H9 (cell line): ENCODE measurements at regions not wholly inside any gene's neighbourhood (a gene's known extent, or its start where the extent isn't known, plus 50 kb on each side); places are given as distances from the start of the nearest gene placed in this dataset.

Experiments used
- DNase-seq: peaks from one replicate; pipeline ENCODE4 v3.0.0-alpha.2; 2017
- H2AFZ ChIP-seq: one replicate; pipeline ENCODE4 v1.6.1; 2013; ENCODE audit warnings: mild to moderate bottlenecking, low read length, control low read depth, moderate library complexity
- H2AK5ac ChIP-seq: 2 replicates; pipeline ENCODE4 v1.6.1; 2013; ENCODE audit warnings: low read length, control low read depth, mixed read lengths; ENCODE audit not compliant: insufficient read length
- H2BK120ac ChIP-seq: one replicate; pipeline ENCODE4 v1.6.1; 2013; ENCODE audit warnings: low read depth, mild to moderate bottlenecking, low read length, control low read depth, inconsistent platforms; ENCODE audit not compliant: poor library complexity, severe bottlenecking
- H2BK12ac ChIP-seq: 2 replicates; pipeline ENCODE4 v1.6.1; 2013; ENCODE audit warnings: low read length, control low read depth, mixed read lengths, low read depth; ENCODE audit not compliant: insufficient read length
- H2BK15ac ChIP-seq: 2 replicates; pipeline ENCODE4 v1.6.1; 2013; ENCODE audit warnings: low read depth, low read length, control low read depth
- H2BK20ac ChIP-seq: one replicate; pipeline ENCODE4 v1.6.1; 2013; ENCODE audit warnings: low read depth, mild to moderate bottlenecking, low read length, control low read depth, inconsistent platforms; ENCODE audit not compliant: poor library complexity, severe bottlenecking
- H2BK5ac ChIP-seq: 2 replicates; pipeline ENCODE4 v1.6.1; 2013; ENCODE audit warnings: low read length, control low read depth, mixed read lengths; ENCODE audit not compliant: insufficient read length
- H3K14ac ChIP-seq: 2 replicates; pipeline ENCODE4 v1.6.1; 2013; ENCODE audit warnings: low read length, control low read depth; ENCODE audit not compliant: insufficient read depth
- H3K18ac ChIP-seq: 2 replicates; pipeline ENCODE4 v1.6.1; 2013; ENCODE audit warnings: low read depth, mild to moderate bottlenecking, mixed read lengths, low read length, control low read depth; ENCODE audit not compliant: insufficient read length
- H3K23ac ChIP-seq: 2 replicates; pipeline ENCODE4 v1.6.1; 2013; ENCODE audit warnings: low read length, control low read depth, mixed read lengths, low read depth; ENCODE audit not compliant: insufficient read length
- H3K23me2 ChIP-seq: 2 replicates; pipeline ENCODE4 v1.6.1; 2013; ENCODE audit warnings: low read depth, mild to moderate bottlenecking, mixed read lengths, low read length, control low read depth; ENCODE audit not compliant: insufficient read length, poor library complexity, severe bottlenecking
- H3K27ac ChIP-seq: 2 replicates; pipeline ENCODE4 v1.5.1; 2013; ENCODE audit warnings: low read length, control low read depth, mixed read lengths, low read depth; ENCODE audit not compliant: insufficient read length
- H3K27me3 ChIP-seq: 2 replicates; pipeline ENCODE4 v1.6.1; 2013; ENCODE audit warnings: low read length, control low read depth, inconsistent platforms; ENCODE audit not compliant: insufficient read depth
- H3K4ac ChIP-seq: 2 replicates; pipeline ENCODE4 v1.6.1; 2013; ENCODE audit warnings: low read depth, mild to moderate bottlenecking, control low read depth, inconsistent platforms, low read length, moderate library complexity
- H3K4me1 ChIP-seq: 2 replicates; pipeline ENCODE4 v1.6.1; 2013; ENCODE audit warnings: low read length, control low read depth, inconsistent platforms; ENCODE audit not compliant: insufficient read depth
- H3K4me2 ChIP-seq: 2 replicates; pipeline ENCODE4 v1.6.1; 2013; ENCODE audit warnings: low read length, control low read depth, mixed read lengths; ENCODE audit not compliant: insufficient read length, insufficient read depth
- H3K56ac ChIP-seq: 2 replicates; pipeline ENCODE4 v1.6.1; 2013; ENCODE audit warnings: low read depth, mild to moderate bottlenecking, mixed read lengths, low read length, control low read depth; ENCODE audit not compliant: insufficient read length
- H3K79me1 ChIP-seq: 2 replicates; pipeline ENCODE4 v1.6.1; 2013; ENCODE audit warnings: low read depth, mild to moderate bottlenecking, moderate library complexity, low read length, control low read depth, inconsistent platforms; ENCODE audit not compliant: insufficient read depth, poor library complexity, severe bottlenecking
- H3K79me2 ChIP-seq: 2 replicates; pipeline ENCODE4 v1.6.1; 2013; ENCODE audit warnings: low read length, control low read depth, inconsistent platforms; ENCODE audit not compliant: insufficient read depth
- H3K9ac ChIP-seq: 2 replicates; pipeline ENCODE4 v1.6.1; 2013; ENCODE audit warnings: low read length, control low read depth, mixed read lengths; ENCODE audit not compliant: insufficient read length; ENCODE audit errors: extremely low read depth
- H3K9me3 ChIP-seq: one replicate; pipeline ENCODE4 v1.6.1; 2013; ENCODE audit warnings: low read depth, low read length, inconsistent platforms; ENCODE audit not compliant: control insufficient read depth
- H3T11ph ChIP-seq: one replicate; pipeline ENCODE4 v1.6.1; 2013; ENCODE audit warnings: mild to moderate bottlenecking, low read length, control low read depth, inconsistent platforms
- H4K20me1 ChIP-seq: one replicate; pipeline ENCODE4 v1.6.1; 2013; ENCODE audit not compliant: control insufficient read depth, insufficient read length, insufficient read depth
- H4K5ac ChIP-seq: 2 replicates; pipeline ENCODE4 v1.6.1; 2013; ENCODE audit warnings: low read depth, mild to moderate bottlenecking, mixed read lengths, low read length, control low read depth; ENCODE audit not compliant: insufficient read length
- H4K8ac ChIP-seq: replicated peaks from 2 replicates; pipeline ENCODE4 v1.6.1; 2013; ENCODE audit warnings: low read length, control low read depth, mixed read lengths, low read depth; ENCODE audit not compliant: insufficient read length
- H4K91ac ChIP-seq: 2 replicates; pipeline ENCODE4 v1.6.1; 2013; ENCODE audit warnings: low read depth, mild to moderate bottlenecking, moderate library complexity, mixed read lengths, low read length, control low read depth; ENCODE audit not compliant: insufficient read length
- H3K27ac Mint-ChIP-seq, 3 experiments: 2 replicates in 2 of 3; 3 replicates in 1 of 3; pipeline ENCODE4 v1.8.0; 2020 to 2021; ENCODE audit warnings: mixed read lengths in 3 of 3, mild to moderate bottlenecking in 1 of 3, moderate library complexity in 1 of 3
- H3K27me3 Mint-ChIP-seq: 2 replicates; pipeline ENCODE4 v1.8.0; 2021; ENCODE audit warnings: low read depth, mild to moderate bottlenecking, moderate library complexity, mixed read lengths
- H3K36me3 Mint-ChIP-seq, 3 experiments: 2 replicates in 2 of 3; 3 replicates in 1 of 3; pipeline ENCODE4 v1.8.0; 2020 to 2021; ENCODE audit warnings: low read depth in 3 of 3, mixed read lengths in 3 of 3; ENCODE audit not compliant: insufficient read depth in 1 of 3
- H3K4me1 Mint-ChIP-seq, 2 experiments: 2 replicates each; pipeline ENCODE4 v1.8.0; 2020; ENCODE audit warnings: mixed read lengths in 2 of 2
- H3K4me3 Mint-ChIP-seq, 2 experiments: 2 replicates in 1 of 2; 3 replicates in 1 of 2; pipeline ENCODE4 v1.8.0; 2020 to 2021; ENCODE audit warnings: mild to moderate bottlenecking in 2 of 2, mixed read lengths in 2 of 2, moderate library complexity in 1 of 2
- H3K9me3 Mint-ChIP-seq, 2 experiments: 2 replicates in 1 of 2; 3 replicates in 1 of 2; pipeline ENCODE4 v1.8.0; 2020; ENCODE audit warnings: mild to moderate bottlenecking in 2 of 2, mixed read lengths in 2 of 2, moderate library complexity in 1 of 2
- CTCF ChIP-seq: fragments of 200-600 bp; sonication (generic); conservative IDR thresholded peaks from 3 replicates; pipeline ENCODE4 v1.8.0; 2021; ENCODE audit warnings: antibody characterized with exemption, mild to moderate bottlenecking
- WGBS: extraction: QIAGEN DNeasy Blood & Tissue Kit; methylation state at CpG from one replicate; pipeline ENCODE4 v1.1.7; 2013; ENCODE audit warnings: missing lambda C conversion rate, low lambda C conversion rate, mixed read lengths; ENCODE audit not compliant: insufficient read length; ENCODE audit errors: extremely low coverage; 5-methylcytosine and 5-hydroxymethylcytosine counted together

DNA sequence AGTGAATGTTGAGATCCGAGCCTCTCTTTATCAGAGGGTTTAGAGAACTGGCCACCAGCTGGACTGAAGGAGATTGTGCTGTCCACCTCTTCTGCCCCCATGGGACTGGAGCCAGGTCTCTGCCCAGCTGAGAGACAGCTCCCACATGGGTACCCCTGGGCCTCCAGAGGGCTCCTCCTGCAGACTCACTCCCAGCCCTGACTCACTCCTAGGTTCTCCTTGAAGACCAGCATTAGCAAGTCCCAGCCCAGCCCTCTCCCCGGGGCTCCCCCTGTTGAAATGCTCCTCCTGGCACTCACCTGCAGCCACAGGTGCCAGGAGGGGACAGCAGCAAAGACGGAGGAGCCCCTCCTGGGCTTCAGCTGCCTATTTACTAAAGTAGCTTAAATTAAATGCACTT lies 126.9 kb downstream of the CXCL12 start:
- H3K27me3 ChIP-seq, result no peaks in the 10 kb centered on the region
- no peak overlapping the region for H3K4me3 Mint-ChIP-seq
- H3K4me1 ChIP-seq, result no peaks in the 10 kb centered on the region; the same call in 1 of the 2 replicates
- no peaks in the 10 kb centered on the region for H3K9me3 ChIP-seq
- no peak overlapping the region for H2BK12ac ChIP-seq
- no peak overlapping the region for H2AFZ ChIP-seq
- H3K79me1 ChIP-seq, result no peaks in the 10 kb centered on the region
- H3K4ac ChIP-seq, result no peak overlapping the region
- no peaks in the 10 kb centered on the region for H3K79me2 ChIP-seq
- peak; percentile 66 for DNase-seq
- H3K4me2 ChIP-seq, result no peak overlapping the region
- H3K4me1 Mint-ChIP-seq, result peaks cover 15 to 17% of the 10 kb centered on the region in 2 experiments
- no CpG with 5 or more reads among the region's 3 CpGs for WGBS
- TF ChIP-seq CTCF, result peak; percentile 32; the same call in 2 of the 3 replicates
- H3K27me3 Mint-ChIP-seq, result peaks cover 4% of the 10 kb centered on the region
- H3K27ac ChIP-seq, result no peak overlapping the region
- no peak overlapping the region for H3T11ph ChIP-seq
- no peaks in the 10 kb centered on the region for H4K20me1 ChIP-seq
- no peak overlapping the region for H2BK5ac ChIP-seq
- no peak overlapping the region for H2BK15ac ChIP-seq
- no peak overlapping the region for H4K91ac ChIP-seq
- no peak overlapping the region for H3K14ac ChIP-seq
- no peaks in the 10 kb centered on the region; a peak in 2 of 5 replicates for H3K9me3 Mint-ChIP-seq
- no peak overlapping the region for H3K27ac Mint-ChIP-seq
- no peak overlapping the region for H4K8ac ChIP-seq
- no peaks in the 10 kb centered on the region for H3K23me2 ChIP-seq
- no peak overlapping the region for H3K56ac ChIP-seq
- no peaks in the 10 kb centered on the region; a peak in 1 of 7 replicates for H3K36me3 Mint-ChIP-seq
- H3K9ac ChIP-seq, result no peak overlapping the region
- no peak overlapping the region for H2BK20ac ChIP-seq
- H2AK5ac ChIP-seq, result no peak overlapping the region
- H2BK120ac ChIP-seq, result no peak overlapping the region
- H3K18ac ChIP-seq, result no peak overlapping the region
- no peak overlapping the region for H3K23ac ChIP-seq
- no peak overlapping the region for H4K5ac ChIP-seq
